Middle frontal gyrus (tissue), 1 donor: ENCODE measurements at regions not wholly inside any gene's neighbourhood (a gene's known extent, or its start where the extent isn't known, plus 50 kb on each side); places are given as distances from the start of the nearest gene placed in this dataset.
"Not testable (repeated sequence)": the region's sequence is repeated elsewhere in the genome, so short reads cannot be mapped to it uniquely, and the experiment has no call there.

Experiments
- DNase-seq: peaks from one replicate; pipeline ENCODE4 v3.0.0-alpha.2; 2015; ENCODE audit warnings: low spot score; ENCODE audit errors: extremely low spot score

GRCh38 chr1:199202331-199202730 lies 563.5 kb downstream of the PTPRC start:
- DNase-seq, result no peak

GRCh38 chr1:199204231-199204630 lies 565.4 kb downstream of the PTPRC start:
- DNase-seq, result no peak

- DNase-seq, result no peak
Observed at GRCh38 chr1:199205740-199206441, 567.1 kb downstream of the PTPRC start.

GRCh38 chr1:199208847-199209246 lies 570.0 kb downstream of the PTPRC start:
- DNase-seq, result no peak

GRCh38 chr1:199218065-199218464 lies 579.2 kb downstream of the PTPRC start:
- DNase-seq, result no peak

GRCh38 chr1:199218533-199218932 lies 579.7 kb downstream of the PTPRC start:
- no peak for DNase-seq

- DNase-seq, result no peak
Observed at GRCh38 chr1:199220031-199220430, 581.2 kb downstream of the PTPRC start.

- DNase-seq, result no peak
Observed at GRCh38 chr1:199221371-199222150, 582.7 kb downstream of the PTPRC start.

GRCh38 chr1:199223936-199224335 lies 585.1 kb downstream of the PTPRC start:
- DNase-seq, result no peak

- no peak for DNase-seq
Observed at GRCh38 chr1:199226163-199226562, 587.3 kb downstream of the PTPRC start.

GRCh38 chr1:199242147-199242546 lies 603.3 kb downstream of the PTPRC start:
- DNase-seq, result no peak

GRCh38 chr1:199242601-199243000 lies 603.8 kb downstream of the PTPRC start:
- DNase-seq, result no peak

GRCh38 chr1:199243423-199244061 lies 604.7 kb downstream of the PTPRC start:
- DNase-seq, result no peak

- no peak for DNase-seq
Observed at GRCh38 chr1:199245946-199246345, 607.1 kb downstream of the PTPRC start.

GRCh38 chr1:199246716-199247115 lies 607.9 kb downstream of the PTPRC start:
- DNase-seq, result no peak

- no peak for DNase-seq
Observed at GRCh38 chr1:199247891-199248290, 609.1 kb downstream of the PTPRC start.

GRCh38 chr1:199254040-199254439 lies 615.2 kb downstream of the PTPRC start:
- DNase-seq, result not testable (repeated sequence)

GRCh38 chr1:199261328-199261727 lies 622.5 kb downstream of the PTPRC start:
- DNase-seq, result no peak

GRCh38 chr1:199264283-199264682 lies 625.4 kb downstream of the PTPRC start:
- DNase-seq, result no peak

- DNase-seq, result no peak
Observed at GRCh38 chr1:199264911-199265310, 626.1 kb downstream of the PTPRC start.

- no peak for DNase-seq
Observed at GRCh38 chr1:199265319-199265718, 626.5 kb downstream of the PTPRC start.

- DNase-seq, result no peak
Observed at GRCh38 chr1:199269241-199269640, 630.4 kb downstream of the PTPRC start.
